HL-60 (cell line): ENCODE measurements at regions not wholly inside any gene's neighbourhood (a gene's known extent, or its start where the extent isn't known, plus 50 kb on each side); places are given as distances from the start of the nearest gene placed in this dataset.

Experiments used
- POLR2AphosphoS5 ChIP-seq: IDR thresholded peaks from 2 replicates; pipeline ENCODE4 v1.6.1; 2012; ENCODE audit warnings: low read depth
- REST ChIP-seq: IDR thresholded peaks from 2 replicates; pipeline ENCODE4 v1.6.1; 2012; ENCODE audit warnings: low read depth; ENCODE audit not compliant: insufficient replicate concordance
- SPI1 ChIP-seq: IDR thresholded peaks from 2 replicates; pipeline ENCODE4 v1.6.1; 2012; ENCODE audit warnings: low read depth, mild to moderate bottlenecking, borderline replicate concordance
- TF ChIP-seq, protein P1 (sequence below): IDR thresholded peaks from one replicate; pipeline ENCODE4 v1.5.1; 2011; ENCODE audit warnings: low read length, control low read depth, inconsistent platforms; ENCODE audit not compliant: insufficient read depth

DNA sequence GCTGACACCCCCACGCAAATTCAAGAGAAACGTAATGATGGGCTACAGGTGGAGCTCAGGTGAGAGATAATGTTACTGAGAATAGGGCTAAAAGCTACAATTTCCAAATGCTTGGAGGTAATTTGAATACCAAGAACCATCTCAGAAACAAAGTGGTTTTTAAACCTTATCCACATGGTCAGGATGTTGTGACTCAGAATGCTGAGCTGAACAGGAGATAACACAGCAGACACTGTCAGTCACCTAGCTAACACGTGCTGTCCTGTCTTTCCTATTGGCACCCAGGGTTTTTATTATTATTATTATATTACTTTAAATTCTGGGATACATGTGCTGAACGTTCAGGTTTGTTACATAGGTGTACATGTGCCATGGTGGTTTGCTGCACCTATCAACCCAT lies 233.0 kb upstream of the MAF start:
- TF ChIP-seq, protein P1, sequence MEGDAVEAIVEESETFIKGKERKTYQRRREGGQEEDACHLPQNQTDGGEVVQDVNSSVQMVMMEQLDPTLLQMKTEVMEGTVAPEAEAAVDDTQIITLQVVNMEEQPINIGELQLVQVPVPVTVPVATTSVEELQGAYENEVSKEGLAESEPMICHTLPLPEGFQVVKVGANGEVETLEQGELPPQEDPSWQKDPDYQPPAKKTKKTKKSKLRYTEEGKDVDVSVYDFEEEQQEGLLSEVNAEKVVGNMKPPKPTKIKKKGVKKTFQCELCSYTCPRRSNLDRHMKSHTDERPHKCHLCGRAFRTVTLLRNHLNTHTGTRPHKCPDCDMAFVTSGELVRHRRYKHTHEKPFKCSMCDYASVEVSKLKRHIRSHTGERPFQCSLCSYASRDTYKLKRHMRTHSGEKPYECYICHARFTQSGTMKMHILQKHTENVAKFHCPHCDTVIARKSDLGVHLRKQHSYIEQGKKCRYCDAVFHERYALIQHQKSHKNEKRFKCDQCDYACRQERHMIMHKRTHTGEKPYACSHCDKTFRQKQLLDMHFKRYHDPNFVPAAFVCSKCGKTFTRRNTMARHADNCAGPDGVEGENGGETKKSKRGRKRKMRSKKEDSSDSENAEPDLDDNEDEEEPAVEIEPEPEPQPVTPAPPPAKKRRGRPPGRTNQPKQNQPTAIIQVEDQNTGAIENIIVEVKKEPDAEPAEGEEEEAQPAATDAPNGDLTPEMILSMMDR, result no peak
- TF ChIP-seq REST (no peak), POLR2AphosphoS5 (no peak), SPI1 (no peak)
